ENCODE measurements at regions not wholly inside any gene's neighbourhood (a gene's known extent, or its start where the extent isn't known, plus 50 kb on each side); places are given as distances from the start of the nearest gene placed in this dataset.

GRCh38 chr21:35344582-35344981 is 295.5 kb upstream of the RUNX1 start:
- 84 to 94% (median 91%) methylated on average over 4 of the region's 4 CpGs for WGBS, 4 donors
- Histone ChIP-seq H3K27me3 (no peaks in the 10 kb centered on the region), H3K27ac (no peak overlapping the region), H3K36me3 (replicated peaks in 1 of 2) (no peaks in the 10 kb centered on the region), H3K9me3 (replicated peaks in 1 of 3) (no peaks in the 10 kb centered on the region), H3K4me1 (replicated peaks in 1 of 2) (no peaks in the 10 kb centered on the region), H3K4me3 (no peak overlapping the region)
- intact Hi-C loops (cut with DNase I), result no loop called here
- TF ChIP-seq, protein P1, sequence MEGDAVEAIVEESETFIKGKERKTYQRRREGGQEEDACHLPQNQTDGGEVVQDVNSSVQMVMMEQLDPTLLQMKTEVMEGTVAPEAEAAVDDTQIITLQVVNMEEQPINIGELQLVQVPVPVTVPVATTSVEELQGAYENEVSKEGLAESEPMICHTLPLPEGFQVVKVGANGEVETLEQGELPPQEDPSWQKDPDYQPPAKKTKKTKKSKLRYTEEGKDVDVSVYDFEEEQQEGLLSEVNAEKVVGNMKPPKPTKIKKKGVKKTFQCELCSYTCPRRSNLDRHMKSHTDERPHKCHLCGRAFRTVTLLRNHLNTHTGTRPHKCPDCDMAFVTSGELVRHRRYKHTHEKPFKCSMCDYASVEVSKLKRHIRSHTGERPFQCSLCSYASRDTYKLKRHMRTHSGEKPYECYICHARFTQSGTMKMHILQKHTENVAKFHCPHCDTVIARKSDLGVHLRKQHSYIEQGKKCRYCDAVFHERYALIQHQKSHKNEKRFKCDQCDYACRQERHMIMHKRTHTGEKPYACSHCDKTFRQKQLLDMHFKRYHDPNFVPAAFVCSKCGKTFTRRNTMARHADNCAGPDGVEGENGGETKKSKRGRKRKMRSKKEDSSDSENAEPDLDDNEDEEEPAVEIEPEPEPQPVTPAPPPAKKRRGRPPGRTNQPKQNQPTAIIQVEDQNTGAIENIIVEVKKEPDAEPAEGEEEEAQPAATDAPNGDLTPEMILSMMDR (IDR thresholded peaks at IDR 0.05), result no peak
- TF ChIP-seq POLR2A (IDR thresholded peaks at IDR 0.05), result no peak
- DNase-seq, result no peak

DNA sequence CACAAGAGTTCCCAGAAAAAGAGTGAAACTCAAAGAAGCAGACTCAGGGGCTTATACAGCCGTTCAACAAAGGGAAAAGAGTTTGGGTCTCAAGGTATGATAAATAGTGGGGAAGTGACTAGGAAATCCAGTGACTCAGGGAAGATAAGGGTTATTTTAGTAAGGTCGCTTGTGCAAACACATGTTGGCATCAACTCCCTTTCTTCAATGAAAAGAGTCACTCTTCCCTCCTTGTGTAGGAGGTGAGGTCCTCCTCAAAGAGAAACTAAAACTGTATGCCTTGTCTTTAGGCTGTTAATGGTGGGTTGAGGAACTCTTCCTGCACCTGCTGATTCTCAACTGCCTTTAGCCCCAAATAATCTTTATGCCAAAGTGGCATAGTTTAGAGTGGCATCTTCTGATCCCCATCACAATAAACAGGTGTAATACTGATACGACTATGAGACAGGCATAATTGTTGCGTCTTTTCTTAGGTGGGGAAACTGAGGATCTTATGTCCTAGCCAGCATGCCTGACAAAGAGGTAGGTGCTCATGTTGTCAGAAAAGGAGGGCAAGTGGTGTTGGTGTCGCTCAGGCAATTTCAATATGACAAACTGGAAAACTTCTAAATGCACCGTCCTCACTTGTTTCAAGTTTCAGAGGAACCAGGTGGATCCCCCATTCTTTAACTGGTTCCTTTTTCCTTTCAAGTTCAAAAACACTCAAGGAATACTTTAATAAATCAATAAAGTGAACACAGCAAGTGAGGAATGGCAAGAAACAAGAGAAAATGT is 294.1 kb upstream of the RUNX1 start:
- H3K27me3 ChIP-seq, result no peaks in the 10 kb centered on the region
- DNase-seq, result no peak
- intact Hi-C loops (cut with DNase I), result no loop called here
- WGBS, 4 donors, result 68 to 73% (median 72%) methylated on average over 6 of the region's 6 CpGs
- no peaks in the 10 kb centered on the region for H3K36me3 ChIP-seq (replicated peaks in 1 of 2)
- H3K4me1 ChIP-seq (replicated peaks in 1 of 2), result no peaks in the 10 kb centered on the region
- no peak overlapping the region for H3K4me3 ChIP-seq
- no peak overlapping the region for H3K27ac ChIP-seq
- TF ChIP-seq, protein P1 (IDR thresholded peaks at IDR 0.05), result no peak
- no peak for TF ChIP-seq POLR2A (IDR thresholded peaks at IDR 0.05)
- H3K9me3 ChIP-seq (replicated peaks in 1 of 3), result no peaks in the 10 kb centered on the region

- Histone ChIP-seq H3K4me3 (no peak overlapping the region), H3K4me1 (replicated peaks in 1 of 2) (no peaks in the 10 kb centered on the region), H3K9me3 (replicated peaks in 1 of 3) (no peaks in the 10 kb centered on the region), H3K36me3 (replicated peaks in 1 of 2) (no peaks in the 10 kb centered on the region), H3K27ac (no peak overlapping the region), H3K27me3 (no peaks in the 10 kb centered on the region)
- DNase-seq, result no peak
- intact Hi-C loops (cut with DNase I), result no loop called here
- no peak for TF ChIP-seq POLR2A (IDR thresholded peaks at IDR 0.05)
- TF ChIP-seq, protein P1 (IDR thresholded peaks at IDR 0.05), result no peak
- 68 to 76% (median 72%) methylated on average over 4 of the region's 4 CpGs for WGBS, 4 donors
These were observed 293.3 kb upstream of the RUNX1 start for GRCh38 chr21:35342440-35342839.

DNA sequence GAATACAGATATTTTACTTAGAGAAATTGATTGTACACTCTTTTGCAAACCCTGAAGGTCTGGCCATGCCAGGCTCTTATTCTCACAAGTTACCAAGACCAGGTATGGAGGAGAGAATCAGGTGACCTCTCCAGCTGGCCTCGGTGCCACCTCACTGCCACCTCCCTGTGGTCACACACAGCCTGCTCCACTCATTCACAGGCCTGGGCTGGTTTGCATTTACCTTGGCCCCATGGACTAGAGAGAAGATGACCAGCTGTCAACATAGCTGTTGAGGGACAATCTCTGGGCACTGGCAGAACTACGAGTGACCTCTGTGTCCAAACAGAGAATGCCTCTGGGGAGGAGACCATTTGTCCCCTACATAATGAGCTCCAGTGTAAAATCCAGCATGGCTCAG is 291.2 kb upstream of the RUNX1 start:
- intact Hi-C loops (cut with DNase I), result no loop called here
- no peak overlapping the region for H3K4me3 ChIP-seq
- 73 to 88% (median 85%) methylated on average over 2 of the region's 2 CpGs for WGBS, 4 donors
- no peaks in the 10 kb centered on the region for H3K9me3 ChIP-seq (replicated peaks in 1 of 3)
- TF ChIP-seq, protein P1 (IDR thresholded peaks at IDR 0.05), result no peak
- no peak for TF ChIP-seq POLR2A (IDR thresholded peaks at IDR 0.05)
- no peaks in the 10 kb centered on the region for H3K4me1 ChIP-seq (replicated peaks in 1 of 2)
- no peaks in the 10 kb centered on the region for H3K36me3 ChIP-seq (replicated peaks in 1 of 2)
- no peak overlapping the region for H3K27ac ChIP-seq
- no peak for DNase-seq
- peaks cover 5% of the 10 kb centered on the region for H3K27me3 ChIP-seq

Measured in adrenal gland (tissue), 9 donors.